Hippocampal formation (tissue), 2 donors: ENCODE measurements at regions not wholly inside any gene's neighbourhood (a gene's known extent, or its start where the extent isn't known, plus 50 kb on each side); places are given as distances from the start of the nearest gene placed in this dataset.
"Not testable (repeated sequence)": the region's sequence is repeated elsewhere in the genome, so short reads cannot be mapped to it uniquely, and the experiment has no call there.

Experiments used
- DNase-seq, 2 donors: peaks; one replicate each; lab custom pipeline; 2025; lab: John Stamatoyannopoulos, UW

GRCh38 chr20:12072221-12072953 is 154.7 kb downstream of the BTBD3 start:
- DNase-seq = no peak

- no peak for DNase-seq
Measured at GRCh38 chr20:12072954-12073264, 155.2 kb downstream of the BTBD3 start.

DNA sequence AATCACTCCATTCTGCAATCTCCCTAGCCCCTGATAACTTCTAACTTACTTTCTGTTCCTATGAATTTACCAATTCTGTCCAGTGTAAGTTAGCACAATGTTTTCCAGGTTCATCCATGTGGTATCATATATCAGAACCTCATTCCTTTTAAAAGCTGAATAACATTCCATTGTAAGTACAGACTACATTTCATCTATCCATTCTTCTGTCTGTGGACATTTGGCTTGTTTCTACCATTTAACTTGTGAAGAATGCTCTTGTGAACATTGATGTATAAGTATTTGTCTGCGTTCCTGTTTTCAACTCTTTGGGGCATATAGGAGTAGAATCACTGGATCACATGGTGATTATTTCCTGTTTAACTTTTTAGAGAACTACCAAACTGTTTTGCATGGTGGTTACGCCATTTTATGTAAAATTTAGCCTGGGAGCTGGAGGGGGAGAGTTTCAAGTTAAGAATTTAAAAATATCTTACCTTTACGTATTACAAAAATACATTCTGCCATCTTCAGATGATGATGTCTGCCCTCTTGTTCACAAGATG is 156.5 kb downstream of the BTBD3 start:
- no peak for DNase-seq

DNA sequence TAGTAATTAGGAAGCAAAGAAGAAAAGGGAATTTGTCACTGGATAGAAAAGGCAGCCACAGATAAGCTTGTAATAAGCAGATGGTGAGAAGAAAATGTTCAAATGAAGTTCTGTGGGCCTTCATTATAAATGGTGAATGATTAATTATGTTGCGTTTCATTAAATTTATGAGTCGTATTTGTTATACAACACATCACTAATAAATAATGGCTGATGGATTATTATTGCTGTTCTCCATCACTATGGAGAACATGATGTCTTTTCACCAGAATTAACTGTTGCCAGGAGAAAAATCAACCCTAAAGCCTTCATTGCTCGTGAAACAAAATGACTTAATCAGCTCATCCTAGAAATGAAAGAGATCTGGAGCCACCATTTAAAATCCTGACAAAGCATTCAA is 158.5 kb downstream of the BTBD3 start:
- DNase-seq = no peak

GRCh38 chr20:12077875-12078274 is 160.2 kb downstream of the BTBD3 start:
- no peak for DNase-seq

DNA sequence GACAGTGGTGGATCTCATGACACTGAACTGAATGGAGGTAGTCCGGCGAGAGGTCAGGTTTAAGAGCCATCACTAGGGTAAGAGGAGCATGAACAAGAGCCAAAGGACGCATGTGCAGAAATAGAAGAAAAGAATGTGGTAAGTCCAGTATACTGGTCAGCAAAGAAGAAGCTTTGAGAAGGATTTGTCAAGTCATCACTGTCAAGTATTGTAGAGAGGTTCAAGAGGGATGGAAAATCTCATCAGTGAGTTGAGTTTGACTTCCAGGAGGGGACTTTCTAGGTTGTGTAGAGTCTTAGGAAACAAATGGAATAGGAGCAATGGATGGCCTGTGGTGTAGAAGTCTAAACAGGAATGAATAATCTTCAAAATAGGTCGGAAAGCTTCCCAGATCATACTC is 161.8 kb downstream of the BTBD3 start:
- DNase-seq = no peak

- no peak for DNase-seq
Measured at GRCh38 chr20:12083269-12083668, 165.6 kb downstream of the BTBD3 start.

DNA sequence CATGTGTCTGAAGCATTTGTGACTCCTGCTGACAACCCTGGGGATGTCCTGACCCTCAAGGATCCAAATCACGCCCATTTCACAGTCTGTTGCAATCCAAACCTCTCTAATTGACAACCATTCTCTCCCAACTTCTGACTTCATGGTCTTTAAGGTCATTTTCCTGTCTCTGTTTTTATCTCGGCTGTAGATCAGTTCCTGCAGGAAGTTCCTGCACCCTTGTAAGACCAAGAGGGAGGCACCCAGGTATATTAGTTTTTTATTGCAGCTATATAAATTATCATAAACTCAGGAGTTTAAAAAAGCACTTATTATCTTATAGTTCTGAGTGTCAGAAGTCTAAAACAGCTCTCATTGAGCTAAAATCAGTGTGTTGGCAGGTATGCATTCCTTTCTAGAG is 166.8 kb downstream of the BTBD3 start:
- no peak for DNase-seq

- DNase-seq = no peak
Measured at GRCh38 chr20:12086359-12086758, 168.7 kb downstream of the BTBD3 start.

- no peak for DNase-seq
Measured at GRCh38 chr20:12090920-12091319, 173.2 kb downstream of the BTBD3 start.

DNA sequence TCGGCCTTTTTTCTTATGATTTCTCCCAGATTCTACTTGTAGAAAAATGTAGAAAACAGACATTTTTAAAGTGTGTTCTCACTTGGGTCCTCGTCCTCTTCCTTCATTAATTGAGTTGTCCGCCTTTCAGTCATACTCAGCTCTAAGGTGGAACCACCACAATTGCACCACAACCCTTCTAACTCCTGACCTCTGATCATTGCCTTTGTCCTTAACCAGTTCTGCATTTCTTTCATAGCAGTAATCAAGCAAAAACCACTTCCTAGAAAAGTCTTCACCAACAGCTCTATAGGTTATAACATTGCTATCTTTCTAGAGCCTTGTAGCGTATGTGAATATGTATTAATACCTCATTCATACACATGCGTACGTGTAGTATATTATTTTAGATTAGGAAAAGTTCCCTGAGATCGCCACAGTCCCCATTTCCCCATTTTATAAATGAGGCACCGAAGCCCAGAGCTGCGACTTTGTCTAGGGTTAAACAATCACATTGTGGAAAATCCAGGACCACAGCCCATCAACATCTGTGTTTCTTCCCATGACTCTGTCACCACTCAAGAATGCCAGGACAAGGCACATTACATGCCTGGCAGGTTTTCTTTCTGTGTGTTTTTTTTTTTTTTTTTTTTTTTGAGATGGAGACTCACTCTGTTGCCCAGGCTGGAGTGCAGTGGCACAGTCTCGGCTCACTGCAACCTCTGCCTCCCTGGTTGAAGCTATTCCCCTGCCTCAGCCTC is 175.5 kb downstream of the BTBD3 start:
- no peak for DNase-seq

- not testable (repeated sequence) for DNase-seq
Measured at GRCh38 chr20:12093797-12094190, 176.1 kb downstream of the BTBD3 start.

GRCh38 chr20:12095180-12095920 is 177.7 kb downstream of the BTBD3 start:
- no peak for DNase-seq

DNA sequence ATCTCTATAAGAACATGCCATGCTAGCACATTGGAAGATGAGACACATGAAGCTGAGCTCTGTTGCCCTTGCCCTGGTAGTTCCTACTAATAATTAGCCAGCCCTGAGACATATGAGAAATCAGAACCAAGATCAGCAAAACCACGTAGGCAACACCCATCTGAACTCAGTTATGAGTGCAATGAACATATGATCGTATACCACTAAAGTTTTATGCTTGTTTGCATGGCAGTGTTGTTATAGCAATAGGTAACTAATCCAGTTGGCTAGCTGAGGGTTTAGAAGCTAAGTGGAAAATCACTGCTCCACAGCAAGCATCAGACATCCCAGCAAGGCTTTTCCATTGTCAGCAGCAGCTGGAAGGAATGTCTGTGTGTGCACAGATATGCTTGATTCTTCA is 180.7 kb downstream of the BTBD3 start:
- no peak for DNase-seq

DNA sequence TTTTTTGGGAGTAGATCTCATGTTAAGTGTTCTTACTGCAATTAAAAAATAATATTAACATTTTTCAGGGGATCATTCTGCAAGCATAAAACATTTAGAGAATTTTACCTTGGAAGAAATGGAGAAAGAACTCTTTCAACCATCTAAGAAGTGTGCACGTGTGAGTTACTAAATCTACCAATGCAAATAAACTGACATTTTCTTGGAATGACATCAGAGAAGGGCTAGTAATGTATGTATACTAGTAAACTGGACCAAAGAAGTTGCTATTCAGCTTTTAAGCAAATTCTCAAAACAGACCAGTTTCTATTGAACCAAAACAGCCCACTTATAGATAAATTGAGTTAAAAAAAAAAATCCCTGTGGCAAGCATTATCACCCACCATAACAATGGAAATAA is 191.2 kb downstream of the BTBD3 start:
- DNase-seq = no peak

DNA sequence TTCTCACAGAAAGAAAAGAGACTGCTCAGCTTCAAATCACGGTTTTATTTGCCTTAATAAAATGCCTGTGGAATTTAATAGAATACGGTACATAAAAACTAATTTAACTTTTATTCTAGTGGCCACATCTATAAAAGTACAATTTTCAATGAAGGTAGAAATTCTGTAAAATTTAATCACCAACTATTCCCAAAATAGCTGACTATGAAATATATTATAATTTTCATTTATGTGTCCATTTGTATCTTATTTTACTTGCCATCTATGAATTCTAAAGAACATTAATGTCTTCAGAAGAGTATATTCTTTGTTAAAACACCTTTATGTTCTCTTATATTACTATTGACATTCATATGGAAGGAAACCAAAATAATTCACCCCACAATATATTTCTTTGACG is 192.6 kb downstream of the BTBD3 start:
- DNase-seq = no peak

DNA sequence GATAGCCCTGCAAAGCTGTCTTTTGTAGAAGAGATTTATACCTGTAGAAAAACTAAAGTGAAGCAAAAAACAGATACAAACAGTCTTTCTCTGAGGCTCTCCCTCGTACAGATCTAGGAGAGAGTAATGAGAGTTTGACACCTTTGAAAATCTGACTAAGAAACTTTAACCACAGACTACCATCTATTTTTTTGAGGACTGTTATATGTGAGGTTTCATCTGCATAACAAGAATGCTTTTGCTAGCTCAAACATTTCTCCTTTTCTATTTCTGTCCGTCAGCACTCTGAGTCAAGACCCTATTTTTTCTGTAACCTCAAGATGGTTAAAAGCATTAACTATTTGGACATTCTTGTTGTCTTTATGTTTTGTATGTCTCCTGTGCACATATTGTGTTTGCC is 193.0 kb downstream of the BTBD3 start:
- DNase-seq = no peak

GRCh38 chr20:12111431-12112088 is 193.9 kb downstream of the BTBD3 start:
- no peak for DNase-seq

DNA sequence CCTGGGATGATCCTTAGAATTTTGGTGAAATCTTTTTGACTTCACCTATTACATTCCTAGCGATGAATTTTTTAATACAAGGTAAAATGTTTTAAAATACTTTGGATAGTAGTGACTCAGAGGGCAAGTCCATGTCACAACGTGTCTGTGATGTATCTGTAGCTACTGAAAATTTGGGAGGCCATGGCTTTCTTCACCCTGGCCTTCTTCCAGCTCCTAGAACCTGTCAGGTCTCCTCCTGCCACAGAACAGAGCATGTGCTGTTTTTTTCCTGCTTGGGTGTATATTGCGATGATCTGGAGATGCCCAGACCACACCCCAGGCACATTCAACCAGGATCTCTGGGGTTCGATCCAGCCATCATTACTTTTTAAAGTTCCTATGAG is 194.4 kb downstream of the BTBD3 start:
- no peak for DNase-seq

- DNase-seq = no peak
Measured at GRCh38 chr20:12112665-12113064, 195.0 kb downstream of the BTBD3 start.

GRCh38 chr20:12113075-12113467 is 195.4 kb downstream of the BTBD3 start:
- DNase-seq = no peak
